DOHH2 (cell line): ENCODE measurements at regions not wholly inside any gene's neighbourhood (a gene's known extent, or its start where the extent isn't known, plus 50 kb on each side); places are given as distances from the start of the nearest gene placed in this dataset.

ENCODE experiments used
- H3F3A ChIP-seq: fragments of 200-600 bp; sonication (generic), shearing (Covaris generic); 2 replicates; pipeline ENCODE4 v1.6.0; 2016; ENCODE audit warnings: antibody characterized with exemption, mild to moderate bottlenecking; ENCODE audit not compliant: control insufficient read depth, insufficient read depth
- H3K27ac ChIP-seq: fragments of 200-600 bp; sonication (generic); 2 replicates; pipeline ENCODE4 v1.5.1; 2014; ENCODE audit warnings: low read depth, mild to moderate bottlenecking, low read length, moderate library complexity
- H3K27me3 ChIP-seq: fragments of 200-600 bp; sonication (generic); 2 replicates; pipeline ENCODE4 v1.6.1; 2014; ENCODE audit warnings: mild to moderate bottlenecking, low read length, mixed read lengths; ENCODE audit not compliant: control insufficient read depth
- H3K36me3 ChIP-seq: fragments of 200-600 bp; sonication (generic); 2 replicates; pipeline ENCODE4 v1.6.1; 2014; ENCODE audit warnings: mild to moderate bottlenecking, low read length, moderate library complexity, mixed read lengths; ENCODE audit not compliant: control insufficient read depth
- H3K4me1 ChIP-seq: fragments of 200-600 bp; sonication (generic); 2 replicates; pipeline ENCODE4 v1.6.1; 2014; ENCODE audit warnings: mild to moderate bottlenecking, low read length, mixed read lengths; ENCODE audit not compliant: control insufficient read depth
- H3K4me2 ChIP-seq: fragments of 200-600 bp; sonication (generic); 2 replicates; pipeline ENCODE4 v1.6.0; 2014; ENCODE audit warnings: mild to moderate bottlenecking, low read length, moderate library complexity
- H3K4me3 ChIP-seq: fragments of 200-600 bp; sonication (generic); 2 replicates; pipeline ENCODE4 v1.5.1; 2014; ENCODE audit warnings: mild to moderate bottlenecking, low read length, mixed read lengths
- H3K79me2 ChIP-seq: fragments of 200-600 bp; sonication (generic); 2 replicates; pipeline ENCODE4 v1.6.1; 2014; ENCODE audit warnings: mild to moderate bottlenecking, low read length, mixed read lengths; ENCODE audit not compliant: control insufficient read depth
- H3K9me2 ChIP-seq: fragments of 200-600 bp; sonication (generic); replicated peaks from 2 replicates; pipeline ENCODE4 v1.6.1; 2014; ENCODE audit warnings: mild to moderate bottlenecking, low read length, mixed read lengths; ENCODE audit not compliant: control insufficient read depth
- H3K9me3 ChIP-seq: fragments of 200-600 bp; sonication (generic); 2 replicates; pipeline ENCODE4 v1.6.1; 2014; ENCODE audit warnings: antibody characterized with exemption, low read length, mixed read lengths; ENCODE audit not compliant: control insufficient read depth, insufficient read depth
- H4K20me1 ChIP-seq: fragments of 200-600 bp; sonication (generic); 2 replicates; pipeline ENCODE4 v1.6.0; 2014; ENCODE audit warnings: low read depth, mild to moderate bottlenecking, antibody characterized with exemption, low read length, moderate library complexity; ENCODE audit not compliant: control insufficient read depth, insufficient read depth
- CTCF ChIP-seq: fragments of 200-600 bp; sonication (generic); IDR thresholded peaks from one replicate; pipeline ENCODE4 v1.5.1; 2014; ENCODE audit warnings: antibody characterized with exemption, mild to moderate bottlenecking, low read depth, low read length; ENCODE audit not compliant: poor library complexity, severe bottlenecking
- EZH2phosphoT487 ChIP-seq: fragments of 200-600 bp; sonication (generic); IDR thresholded peaks from 2 replicates; pipeline ENCODE4 v1.6.1; 2017; ENCODE audit warnings: borderline replicate concordance, mild to moderate bottlenecking, antibody characterized with exemption, low read length, moderate library complexity, mixed read lengths

- Histone ChIP-seq H3F3A (no peaks in the 10 kb centered on the region), H3K4me2 (no peak overlapping the region)
- TF ChIP-seq EZH2phosphoT487 (no peak), CTCF (no peak)
These were observed 620.9 kb downstream of the PLPP3 start for GRCh38 chr1:55958498-55958897.

GRCh38 chr1:55957276-55957675, 622.1 kb downstream of the PLPP3 start:
- Histone ChIP-seq H3F3A (no peaks in the 10 kb centered on the region), H3K9me2 (no peaks in the 10 kb centered on the region), H4K20me1 (no peaks in the 10 kb centered on the region), H3K36me3 (no peaks in the 10 kb centered on the region), H3K79me2 (no peaks in the 10 kb centered on the region), H3K9me3 (no peaks in the 10 kb centered on the region), H3K4me1 (no peaks in the 10 kb centered on the region), H3K4me3 (no peak overlapping the region), H3K27me3 (no peaks in the 10 kb centered on the region), H3K4me2 (no peak overlapping the region), H3K27ac (no peak overlapping the region)
- TF ChIP-seq CTCF (no peak), EZH2phosphoT487 (no peak)

More at GRCh38 chr1:55958498-55958897, 620.9 kb downstream of the PLPP3 start:
- Histone ChIP-seq H4K20me1 (no peaks in the 10 kb centered on the region), H3K79me2 (no peaks in the 10 kb centered on the region), H3K4me1 (no peaks in the 10 kb centered on the region), H3K4me3 (no peak overlapping the region), H3K9me2 (no peaks in the 10 kb centered on the region), H3K27me3 (no peaks in the 10 kb centered on the region), H3K36me3 (no peaks in the 10 kb centered on the region), H3K27ac (no peak overlapping the region), H3K9me3 (no peaks in the 10 kb centered on the region)

GRCh38 chr1:55955016-55955621, 624.2 kb downstream of the PLPP3 start:
- no peak for TF ChIP-seq CTCF
- TF ChIP-seq EZH2phosphoT487 = no peak
- H3K79me2 ChIP-seq = no peaks in the 10 kb centered on the region
- H3K4me3 ChIP-seq = no peak overlapping the region
- H3F3A ChIP-seq = no peaks in the 10 kb centered on the region
- no peaks in the 10 kb centered on the region for H3K27me3 ChIP-seq
- no peaks in the 10 kb centered on the region for H3K36me3 ChIP-seq
- H3K9me3 ChIP-seq = no peaks in the 10 kb centered on the region
- H3K9me2 ChIP-seq = no peaks in the 10 kb centered on the region
- no peak overlapping the region for H3K27ac ChIP-seq
- no peaks in the 10 kb centered on the region for H3K4me1 ChIP-seq
- H4K20me1 ChIP-seq = no peaks in the 10 kb centered on the region
- H3K4me2 ChIP-seq = no peak overlapping the region

GRCh38 chr1:55951291-55951690, 628.1 kb downstream of the PLPP3 start:
- Histone ChIP-seq H3K27me3 (no peaks in the 10 kb centered on the region), H3K4me2 (no peak overlapping the region), H3K27ac (no peak overlapping the region), H3K36me3 (no peaks in the 10 kb centered on the region), H3K9me3 (no peaks in the 10 kb centered on the region), H3K9me2 (no peaks in the 10 kb centered on the region), H3K4me3 (no peak overlapping the region), H3K4me1 (no peaks in the 10 kb centered on the region), H3F3A (no peaks in the 10 kb centered on the region), H3K79me2 (no peaks in the 10 kb centered on the region), H4K20me1 (no peaks in the 10 kb centered on the region)
- TF ChIP-seq EZH2phosphoT487 = no peak
- TF ChIP-seq CTCF = no peak
